IPS-NIHi7 (cell line): ENCODE measurements at regions not wholly inside any gene's neighbourhood (a gene's known extent, or its start where the extent isn't known, plus 50 kb on each side); places are given as distances from the start of the nearest gene placed in this dataset.
"Not testable (repeated sequence)": the region's sequence is repeated elsewhere in the genome, so short reads cannot be mapped to it uniquely, and the experiment has no call there.

Source experiments
- DNase-seq: peaks from one replicate; pipeline ENCODE4 v3.0.0; 2012; ENCODE audit warnings: mixed read lengths; ENCODE audit errors: extremely low spot score

GRCh38 chr16:63816276-63816675, 1305.6 kb downstream of the CDH11 start:
- DNase-seq = no peak

DNA sequence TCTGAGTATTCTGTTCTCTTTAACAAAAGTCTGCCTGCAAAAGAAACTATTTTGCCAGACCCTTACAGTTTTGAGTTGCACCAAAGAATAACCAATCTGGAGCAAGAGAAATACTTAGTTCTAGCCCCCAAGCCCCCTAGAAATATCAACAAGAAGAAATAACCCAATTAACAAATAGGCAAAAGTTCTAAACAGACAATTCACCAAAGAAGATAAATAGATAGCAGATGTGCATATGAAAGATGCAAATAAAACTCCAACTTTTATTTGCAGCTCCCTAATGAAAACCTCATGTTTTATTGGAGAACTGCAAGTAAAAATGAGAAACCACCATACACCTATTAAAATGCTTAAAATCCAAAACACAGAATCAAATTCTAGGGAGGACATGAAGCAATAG, 1308.0 kb downstream of the CDH11 start:
- DNase-seq = no peak

- DNase-seq = no peak
Measured at GRCh38 chr16:63808730-63809129, 1313.1 kb downstream of the CDH11 start.

GRCh38 chr16:63806794-63807506, 1314.9 kb downstream of the CDH11 start:
- DNase-seq = no peak

- DNase-seq = no peak
Measured at GRCh38 chr16:63804126-63804525, 1317.7 kb downstream of the CDH11 start.

DNA sequence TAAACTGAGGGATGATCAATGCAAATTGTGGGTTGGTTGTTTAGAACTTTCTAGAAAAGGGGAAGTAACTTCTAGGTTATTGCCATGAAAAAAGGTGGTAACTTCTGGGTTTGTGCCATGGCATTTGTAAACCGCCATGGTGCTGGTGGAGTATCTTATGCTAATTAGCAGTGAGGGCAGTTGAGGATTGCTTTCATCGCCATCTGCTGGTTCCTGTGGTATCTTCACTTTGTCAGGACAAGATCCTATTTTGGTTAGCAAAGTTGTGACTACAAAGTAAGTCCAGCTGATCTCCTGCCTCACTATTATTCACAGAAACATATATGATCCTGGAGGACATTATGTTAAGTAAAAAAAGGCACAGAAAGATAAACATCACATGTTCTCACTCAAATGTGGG, 1332.3 kb downstream of the CDH11 start:
- no peak for DNase-seq

DNA sequence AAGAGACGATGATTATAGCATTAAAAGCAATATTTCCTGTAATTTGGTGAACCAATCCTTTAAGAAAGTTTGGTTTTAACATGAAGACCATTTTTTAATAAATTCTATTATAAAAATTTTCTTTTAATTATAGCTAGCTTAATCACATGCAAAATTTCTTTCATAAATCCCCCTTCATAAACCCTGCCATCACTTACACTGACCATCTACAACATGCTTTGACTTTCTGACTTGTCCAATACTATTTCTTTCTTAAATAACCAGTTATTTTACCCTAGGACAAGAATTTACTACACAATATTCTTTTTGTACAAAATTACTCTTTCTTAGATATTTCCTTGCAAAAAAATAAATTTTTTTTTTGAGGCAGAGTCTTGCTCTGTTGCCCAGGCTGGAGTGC, 1334.8 kb downstream of the CDH11 start:
- DNase-seq = no peak

DNA sequence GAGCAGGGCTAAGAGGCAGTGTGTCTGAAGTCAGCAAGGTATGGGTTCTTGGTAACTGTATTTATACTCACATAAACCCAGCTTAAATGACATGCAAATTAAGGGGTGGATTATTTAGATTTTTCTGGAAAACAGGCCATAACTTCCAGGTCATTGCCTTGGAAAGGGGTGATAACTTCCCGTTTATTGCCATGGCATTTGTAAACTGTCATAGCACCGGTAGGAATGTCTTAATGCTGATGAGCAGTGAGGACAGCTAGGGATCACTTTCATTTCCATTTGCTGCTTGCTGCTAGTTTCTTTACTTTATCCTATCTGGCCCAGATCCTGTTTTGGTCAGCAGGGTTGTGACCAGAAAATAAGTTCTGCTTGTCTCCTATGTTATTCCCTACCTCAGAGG, 1336.7 kb downstream of the CDH11 start:
- no peak for DNase-seq

DNA sequence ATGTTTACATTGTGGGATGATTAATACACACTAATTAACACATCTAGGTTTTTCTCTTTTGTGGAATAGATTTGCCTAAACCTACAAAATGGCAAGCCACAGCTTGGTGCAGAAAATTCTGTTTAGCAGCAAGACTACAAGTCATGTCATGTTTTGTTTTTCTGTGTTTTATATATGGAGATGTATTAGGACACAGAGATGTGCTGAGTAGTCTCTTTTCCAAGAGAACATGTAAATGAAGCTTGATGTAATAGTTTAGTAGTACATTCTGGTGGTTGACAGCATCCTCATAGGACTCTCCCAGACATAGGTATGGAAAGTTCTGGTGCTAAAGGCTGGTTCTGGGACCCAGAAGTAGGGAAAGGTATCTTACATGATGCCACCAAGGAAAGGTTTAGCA, 1345.4 kb downstream of the CDH11 start:
- no peak for DNase-seq

- no peak for DNase-seq
Measured at GRCh38 chr16:63776034-63776433, 1345.8 kb downstream of the CDH11 start.

GRCh38 chr16:63774302-63774701, 1347.6 kb downstream of the CDH11 start:
- no peak for DNase-seq

GRCh38 chr16:63769211-63769610, 1352.7 kb downstream of the CDH11 start:
- no peak for DNase-seq

DNA sequence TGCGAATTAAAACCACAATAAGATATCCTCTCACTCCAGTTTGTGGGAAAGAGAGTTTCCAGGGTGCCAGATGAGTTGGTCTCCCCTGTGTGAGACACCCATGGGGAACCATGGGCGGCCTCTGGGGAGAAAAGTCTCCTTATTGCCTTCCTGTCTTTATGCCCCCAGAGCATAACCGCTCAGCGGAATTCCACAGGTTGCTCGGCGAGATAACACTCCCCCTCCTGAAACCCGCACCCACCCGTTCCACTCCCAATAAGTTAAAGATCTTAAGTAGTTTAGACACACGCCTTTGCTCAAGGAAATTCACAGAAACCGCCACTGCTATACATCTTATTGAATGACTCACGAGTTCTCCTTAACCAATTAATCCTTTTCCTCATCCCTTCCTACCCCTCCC, 1361.6 kb downstream of the CDH11 start:
- DNase-seq = not testable (repeated sequence)

GRCh38 chr16:63752347-63752746, 1369.5 kb downstream of the CDH11 start:
- no peak for DNase-seq

DNA sequence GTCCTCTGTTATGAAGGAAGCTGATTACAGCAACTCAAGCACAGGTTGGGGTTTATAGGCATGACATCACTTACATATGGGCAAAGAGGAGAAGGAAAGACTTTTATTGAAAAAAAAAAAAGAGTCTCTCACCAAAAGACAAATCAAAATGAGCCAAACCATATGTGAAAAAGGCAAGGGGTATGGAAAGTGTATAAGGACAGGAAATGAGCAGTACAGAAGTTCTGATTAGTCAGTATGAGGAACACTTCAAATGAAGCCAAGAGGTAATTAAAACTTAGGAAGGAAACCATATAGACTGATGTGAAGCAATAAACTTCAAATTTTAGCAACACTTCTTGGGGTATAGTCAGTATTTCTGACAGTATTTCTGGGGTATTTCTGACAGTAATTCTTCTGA, 1372.6 kb downstream of the CDH11 start:
- no peak for DNase-seq

GRCh38 chr16:63745456-63745855, 1376.4 kb downstream of the CDH11 start:
- DNase-seq = no peak

DNA sequence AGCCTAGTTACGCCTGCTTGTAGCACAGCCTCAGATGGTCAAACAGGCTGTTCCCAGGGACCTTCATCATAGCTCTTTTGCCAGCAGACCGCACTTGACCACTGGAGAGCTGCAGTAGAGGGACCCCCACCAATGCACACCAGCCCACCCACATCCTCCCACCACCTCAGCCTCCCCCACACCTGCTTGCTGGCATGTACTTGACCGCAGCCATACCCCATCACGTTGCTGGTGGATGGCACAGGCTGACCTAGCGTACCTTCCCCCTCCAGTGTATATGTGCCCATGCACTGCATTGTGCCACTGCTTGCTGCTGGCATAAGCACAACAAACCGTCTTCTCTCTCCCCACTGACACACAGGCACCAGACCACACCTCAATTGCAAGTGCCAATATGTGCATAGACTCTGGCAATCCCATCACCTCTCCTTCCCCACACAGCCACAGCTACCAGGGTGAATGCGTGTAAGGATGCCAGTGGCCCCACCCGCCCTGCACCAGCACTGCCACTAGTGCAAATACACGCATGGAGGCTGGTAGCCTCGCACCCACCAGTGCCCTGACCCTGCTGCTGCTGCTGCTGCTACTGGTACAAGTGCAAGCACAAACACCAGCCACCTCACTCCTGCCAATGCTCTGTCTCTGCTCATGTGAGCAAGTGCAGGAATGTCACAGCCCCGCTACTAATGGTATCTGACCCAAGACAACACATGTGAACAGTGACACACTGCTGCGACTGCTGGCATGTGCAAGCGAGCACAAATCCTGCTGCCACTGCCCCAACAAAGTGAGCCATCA, 1377.6 kb downstream of the CDH11 start:
- no peak for DNase-seq

DNA sequence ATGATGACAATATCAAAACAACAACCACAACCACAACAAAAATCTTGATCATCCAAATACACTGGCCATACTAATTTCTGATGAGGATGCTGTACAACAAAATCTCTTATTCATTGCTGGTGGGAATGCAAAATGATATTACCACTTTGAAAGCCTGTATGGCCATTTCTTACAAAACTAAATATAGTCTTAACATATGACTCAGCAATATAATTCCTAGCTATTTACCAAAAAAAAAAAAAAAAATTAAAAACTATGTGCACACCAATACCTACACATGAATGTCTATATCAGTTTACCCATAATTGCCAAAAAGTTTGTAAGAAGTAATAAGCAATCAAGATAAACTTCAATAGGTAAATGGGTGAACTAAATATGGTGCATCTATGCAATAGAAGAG, 1379.7 kb downstream of the CDH11 start:
- DNase-seq = no peak

- no peak for DNase-seq
Measured at GRCh38 chr16:63737633-63738032, 1384.2 kb downstream of the CDH11 start.

DNA sequence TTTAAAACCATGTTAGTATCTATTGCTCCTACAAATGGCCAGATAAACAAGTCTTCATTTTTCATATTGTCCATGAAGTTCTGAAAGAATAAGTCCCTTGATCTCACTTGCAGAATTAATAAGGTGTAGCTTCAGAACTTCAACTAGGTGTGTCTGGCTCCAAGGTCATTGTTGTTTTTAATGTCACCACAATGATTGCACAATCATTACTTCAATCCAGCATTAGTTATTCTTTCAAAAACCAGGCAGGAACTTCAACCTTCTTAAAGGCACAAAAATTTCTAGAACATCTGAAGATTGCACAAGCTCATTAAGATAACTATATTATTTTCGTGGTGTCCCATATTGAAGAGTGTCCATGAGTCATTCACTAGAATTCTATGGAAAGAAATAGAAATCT, 1386.4 kb downstream of the CDH11 start:
- DNase-seq = no peak

DNA sequence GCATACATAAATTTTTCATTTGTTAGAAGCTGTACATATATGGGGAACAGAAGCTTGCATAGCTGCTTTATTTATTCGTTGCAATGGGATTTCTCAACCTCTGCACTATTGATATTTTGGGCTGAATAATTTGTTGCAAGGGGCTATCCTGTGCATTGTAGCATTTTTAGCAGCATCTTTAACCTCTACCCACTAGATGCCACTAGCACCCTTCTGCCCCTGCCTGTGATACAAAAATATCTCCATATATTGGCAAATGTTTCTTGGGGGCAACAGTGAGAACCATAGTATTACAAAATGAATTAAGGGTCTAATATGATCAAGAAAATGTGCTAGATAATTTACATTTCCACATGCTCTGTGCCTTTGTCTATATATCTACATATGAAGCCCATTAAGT, 1401.0 kb downstream of the CDH11 start:
- DNase-seq = no peak

DNA sequence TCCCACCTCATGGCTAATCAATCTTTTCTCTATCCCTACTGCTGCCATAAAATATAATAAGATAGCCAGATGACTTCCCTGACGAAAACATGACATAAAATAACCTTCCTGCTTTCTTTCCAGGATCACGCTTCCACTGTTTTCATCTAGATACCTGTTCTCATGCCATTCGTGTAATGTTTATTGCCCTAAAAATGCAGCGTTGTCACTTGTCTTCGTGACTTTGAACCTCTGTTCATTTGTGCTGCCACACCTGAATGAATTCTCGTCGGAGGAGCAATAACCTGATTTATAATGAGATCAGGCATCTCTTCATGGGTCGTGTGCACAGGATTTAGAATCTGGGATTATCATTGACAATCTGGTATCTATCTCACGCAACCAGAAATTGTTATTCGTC, 1401.9 kb downstream of the CDH11 start:
- no peak for DNase-seq

DNA sequence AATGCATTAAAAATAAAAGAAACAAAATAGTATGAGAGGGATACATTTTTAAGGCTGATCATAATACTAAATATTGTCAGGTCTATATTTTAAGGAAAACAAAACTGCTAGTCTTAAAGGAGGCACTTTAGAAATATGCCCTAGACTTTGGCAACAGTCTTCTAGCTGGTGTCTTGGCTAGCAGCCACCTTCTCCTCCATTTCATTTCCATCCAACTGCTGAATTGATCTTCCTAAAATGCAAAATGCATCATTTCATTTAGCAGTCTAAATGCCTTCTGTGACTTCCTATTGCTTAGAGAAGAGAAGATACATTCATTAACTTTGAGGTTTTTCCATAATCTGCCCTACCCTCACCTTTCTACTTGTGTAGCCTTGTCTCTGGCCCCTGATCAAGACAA, 1404.1 kb downstream of the CDH11 start:
- no peak for DNase-seq
